ENCODE measurements at regions not wholly inside any gene's neighbourhood (a gene's known extent, or its start where the extent isn't known, plus 50 kb on each side); places are given as distances from the start of the nearest gene placed in this dataset.
"Not testable (repeated sequence)": the region's sequence is repeated elsewhere in the genome, so short reads cannot be mapped to it uniquely, and the experiment has no call there.

DNA sequence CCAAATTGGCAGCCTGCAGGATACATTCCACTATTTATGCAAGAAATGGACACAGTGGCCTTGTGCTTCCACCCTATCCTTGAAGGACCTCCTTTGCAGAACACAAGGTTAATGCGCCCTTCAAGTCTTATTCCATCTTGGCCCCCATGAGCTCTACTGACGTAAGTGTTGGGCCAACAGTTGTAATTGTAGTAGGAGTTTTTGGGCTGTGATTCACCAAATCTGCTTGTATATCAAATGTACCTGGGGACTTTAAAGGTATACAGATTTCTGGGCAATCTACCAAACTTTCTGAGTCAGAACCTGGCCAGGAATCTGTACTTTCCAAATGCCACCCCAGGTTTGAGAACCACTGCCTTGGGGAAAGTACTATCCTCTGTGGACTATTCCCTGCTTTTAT, 100.9 kb upstream of the MARK1 start:
- Histone ChIP-seq H3K4me3 (ENCODE audit: low read depth, low read length) (no peak overlapping the region), H3K36me3 (replicated peaks) (no peaks in the 10 kb centered on the region), H3K27ac (no peak overlapping the region), H3K27me3 (replicated peaks) (no peaks in the 10 kb centered on the region)
- DNase-seq = no peak
- in situ Hi-C loops (cut with HindIII; ENCODE audit: low pct_ligation_motif_present, low sequenced_read_pairs) = no loop called here
- TF ChIP-seq, protein P1, sequence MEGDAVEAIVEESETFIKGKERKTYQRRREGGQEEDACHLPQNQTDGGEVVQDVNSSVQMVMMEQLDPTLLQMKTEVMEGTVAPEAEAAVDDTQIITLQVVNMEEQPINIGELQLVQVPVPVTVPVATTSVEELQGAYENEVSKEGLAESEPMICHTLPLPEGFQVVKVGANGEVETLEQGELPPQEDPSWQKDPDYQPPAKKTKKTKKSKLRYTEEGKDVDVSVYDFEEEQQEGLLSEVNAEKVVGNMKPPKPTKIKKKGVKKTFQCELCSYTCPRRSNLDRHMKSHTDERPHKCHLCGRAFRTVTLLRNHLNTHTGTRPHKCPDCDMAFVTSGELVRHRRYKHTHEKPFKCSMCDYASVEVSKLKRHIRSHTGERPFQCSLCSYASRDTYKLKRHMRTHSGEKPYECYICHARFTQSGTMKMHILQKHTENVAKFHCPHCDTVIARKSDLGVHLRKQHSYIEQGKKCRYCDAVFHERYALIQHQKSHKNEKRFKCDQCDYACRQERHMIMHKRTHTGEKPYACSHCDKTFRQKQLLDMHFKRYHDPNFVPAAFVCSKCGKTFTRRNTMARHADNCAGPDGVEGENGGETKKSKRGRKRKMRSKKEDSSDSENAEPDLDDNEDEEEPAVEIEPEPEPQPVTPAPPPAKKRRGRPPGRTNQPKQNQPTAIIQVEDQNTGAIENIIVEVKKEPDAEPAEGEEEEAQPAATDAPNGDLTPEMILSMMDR (IDR thresholded peaks at IDR 0.05; ENCODE audit: low read depth, low read length, missing control alignments) = no peak

DNA sequence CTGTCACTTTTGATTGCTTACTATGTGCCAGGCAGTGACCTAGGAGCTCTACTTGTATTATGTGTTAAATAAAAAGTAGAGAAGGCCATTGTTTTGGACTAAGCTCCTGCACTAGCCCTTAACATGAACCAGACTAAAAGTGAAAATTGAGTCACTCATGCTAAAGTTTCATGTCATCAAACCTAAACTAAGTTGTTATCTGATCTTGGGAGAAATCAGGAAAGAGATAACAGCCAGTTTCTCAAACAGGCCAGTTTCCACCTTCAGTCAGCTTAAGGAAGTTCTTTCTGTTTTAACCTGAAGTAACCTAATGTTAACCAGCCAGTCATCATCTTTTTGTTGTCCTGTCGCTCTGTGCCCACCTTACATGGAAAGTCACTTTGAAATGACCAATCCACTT, 102.1 kb upstream of the MARK1 start:
- Histone ChIP-seq H3K4me3 (ENCODE audit: low read depth, low read length) (no peak overlapping the region), H3K27me3 (replicated peaks) (no peaks in the 10 kb centered on the region), H3K27ac (no peak overlapping the region), H3K36me3 (replicated peaks) (no peaks in the 10 kb centered on the region)
- TF ChIP-seq, protein P1 (IDR thresholded peaks at IDR 0.05; ENCODE audit: low read depth, low read length, missing control alignments) = no peak
- in situ Hi-C loops (cut with HindIII; ENCODE audit: low pct_ligation_motif_present, low sequenced_read_pairs) = no loop called here
- DNase-seq = no peak

DNA sequence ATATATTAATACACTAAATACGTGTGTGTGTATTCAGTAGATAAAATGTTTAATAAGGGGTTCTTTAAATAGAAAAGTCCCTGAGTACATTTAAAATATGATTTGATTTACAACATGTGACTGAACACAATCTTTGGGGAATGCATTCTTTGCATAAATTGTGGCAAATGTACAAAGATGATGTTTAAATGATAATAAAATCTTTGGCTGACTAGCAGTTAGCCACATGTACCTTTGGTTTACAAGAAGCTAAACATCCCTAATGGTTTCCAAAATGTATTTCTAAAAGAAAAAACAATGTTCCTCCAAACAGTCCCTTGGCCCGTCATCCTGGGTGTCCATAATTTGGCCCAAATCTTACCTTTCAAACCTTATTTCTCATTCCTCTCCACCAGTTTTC, 106.4 kb upstream of the MARK1 start:
- in situ Hi-C loops (cut with HindIII; ENCODE audit: low pct_ligation_motif_present, low sequenced_read_pairs) = no loop called here
- Histone ChIP-seq H3K27ac (no peak overlapping the region), H3K27me3 (replicated peaks) (no peaks in the 10 kb centered on the region), H3K36me3 (replicated peaks) (no peaks in the 10 kb centered on the region), H3K4me3 (ENCODE audit: low read depth, low read length) (no peak overlapping the region)
- no peak for DNase-seq
- TF ChIP-seq, protein P1 (IDR thresholded peaks at IDR 0.05; ENCODE audit: low read depth, low read length, missing control alignments) = no peak

DNA sequence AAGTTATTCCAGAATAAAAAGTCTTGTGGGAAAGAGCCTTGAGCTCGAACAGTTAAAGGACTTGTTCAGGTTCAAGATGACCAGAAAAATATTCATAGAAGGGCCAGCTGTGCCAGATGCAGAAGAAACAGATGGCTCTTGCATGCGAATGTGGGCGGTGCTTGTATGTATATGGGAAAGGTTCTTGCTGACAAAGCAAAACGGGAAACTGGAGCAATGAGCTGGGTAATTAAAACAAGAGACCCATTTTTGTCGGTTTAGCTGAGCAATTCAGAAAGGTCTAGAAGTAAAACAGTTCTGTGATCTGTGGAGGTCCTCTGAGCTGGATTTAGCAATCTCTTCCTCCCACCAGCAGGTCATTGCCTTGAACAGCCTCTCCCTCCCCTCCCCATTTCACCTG, 107.2 kb upstream of the MARK1 start:
- no peak for DNase-seq
- TF ChIP-seq, protein P1 (IDR thresholded peaks at IDR 0.05; ENCODE audit: low read depth, low read length, missing control alignments) = no peak
- Histone ChIP-seq H3K4me3 (ENCODE audit: low read depth, low read length) (no peak overlapping the region), H3K36me3 (replicated peaks) (no peaks in the 10 kb centered on the region), H3K27me3 (replicated peaks) (no peaks in the 10 kb centered on the region), H3K27ac (no peak overlapping the region)
- in situ Hi-C loops (cut with HindIII; ENCODE audit: low pct_ligation_motif_present, low sequenced_read_pairs) = no loop called here

DNA sequence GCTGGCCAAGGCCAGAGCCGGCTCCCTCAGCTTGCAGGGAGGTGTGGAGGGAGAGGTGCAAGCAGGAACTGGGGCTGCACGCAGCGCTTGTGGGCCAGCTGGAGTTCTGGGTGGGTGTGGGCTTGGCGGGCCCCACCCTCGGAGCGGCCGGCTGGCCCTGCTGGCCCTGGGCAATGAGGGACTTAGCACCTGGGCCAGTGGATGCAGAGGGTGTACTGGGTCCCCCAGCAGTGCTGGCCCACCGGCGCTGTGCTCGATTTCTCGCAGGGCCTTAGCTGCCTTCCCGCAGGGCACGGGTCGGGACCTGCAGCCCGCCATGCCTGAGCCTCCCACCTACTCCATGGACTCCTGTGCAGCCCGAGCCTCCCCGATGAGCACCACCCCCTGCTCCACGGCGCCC, 115.6 kb upstream of the MARK1 start:
- H3K36me3 ChIP-seq (replicated peaks); H3K4me3 ChIP-seq (ENCODE audit: low read depth, low read length); in situ Hi-C loops (cut with HindIII; ENCODE audit: low pct_ligation_motif_present, low sequenced_read_pairs): not testable (repeated sequence)

DNA sequence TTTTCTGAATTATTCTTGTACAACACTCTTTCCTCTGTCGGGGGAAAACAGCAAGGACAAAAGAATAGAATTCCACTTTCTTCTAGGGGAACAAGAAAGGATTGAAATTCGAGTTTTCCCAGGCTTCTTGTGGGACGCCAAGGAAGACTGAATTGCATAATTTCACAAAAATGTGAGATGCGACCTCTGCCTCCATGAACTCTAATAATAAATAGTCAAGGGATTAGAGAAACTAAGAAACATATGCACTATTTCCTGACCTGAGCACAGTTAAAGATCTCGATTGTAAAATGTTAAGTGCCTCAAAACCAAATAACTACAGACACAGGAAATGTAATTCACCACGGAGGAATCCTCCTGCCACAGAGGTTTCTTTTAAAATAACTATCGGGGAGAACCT, 117.3 kb upstream of the MARK1 start:
- TF ChIP-seq, protein P1 (IDR thresholded peaks at IDR 0.05; ENCODE audit: low read depth, low read length, missing control alignments) = no peak
- Histone ChIP-seq H3K36me3 (replicated peaks) (no peaks in the 10 kb centered on the region), H3K27ac (peak overlapping the region; percentile 8), H3K4me3 (ENCODE audit: low read depth, low read length) (no peak overlapping the region), H3K27me3 (replicated peaks) (no peaks in the 10 kb centered on the region)
- in situ Hi-C loops (cut with HindIII; ENCODE audit: low pct_ligation_motif_present, low sequenced_read_pairs) = no loop called here
- DNase-seq = no peak

More for the DNA sequence above, 115.6 kb upstream of the MARK1 start:
- DNase-seq; H3K27ac ChIP-seq; H3K27me3 ChIP-seq (replicated peaks): not testable (repeated sequence)

Measured in brain microvascular endothelial cell (primary cell).